ENCODE measurements at regions not wholly inside any gene's neighbourhood (a gene's known extent, or its start where the extent isn't known, plus 50 kb on each side); places are given as distances from the start of the nearest gene placed in this dataset.

- TF ChIP-seq, protein P1, sequence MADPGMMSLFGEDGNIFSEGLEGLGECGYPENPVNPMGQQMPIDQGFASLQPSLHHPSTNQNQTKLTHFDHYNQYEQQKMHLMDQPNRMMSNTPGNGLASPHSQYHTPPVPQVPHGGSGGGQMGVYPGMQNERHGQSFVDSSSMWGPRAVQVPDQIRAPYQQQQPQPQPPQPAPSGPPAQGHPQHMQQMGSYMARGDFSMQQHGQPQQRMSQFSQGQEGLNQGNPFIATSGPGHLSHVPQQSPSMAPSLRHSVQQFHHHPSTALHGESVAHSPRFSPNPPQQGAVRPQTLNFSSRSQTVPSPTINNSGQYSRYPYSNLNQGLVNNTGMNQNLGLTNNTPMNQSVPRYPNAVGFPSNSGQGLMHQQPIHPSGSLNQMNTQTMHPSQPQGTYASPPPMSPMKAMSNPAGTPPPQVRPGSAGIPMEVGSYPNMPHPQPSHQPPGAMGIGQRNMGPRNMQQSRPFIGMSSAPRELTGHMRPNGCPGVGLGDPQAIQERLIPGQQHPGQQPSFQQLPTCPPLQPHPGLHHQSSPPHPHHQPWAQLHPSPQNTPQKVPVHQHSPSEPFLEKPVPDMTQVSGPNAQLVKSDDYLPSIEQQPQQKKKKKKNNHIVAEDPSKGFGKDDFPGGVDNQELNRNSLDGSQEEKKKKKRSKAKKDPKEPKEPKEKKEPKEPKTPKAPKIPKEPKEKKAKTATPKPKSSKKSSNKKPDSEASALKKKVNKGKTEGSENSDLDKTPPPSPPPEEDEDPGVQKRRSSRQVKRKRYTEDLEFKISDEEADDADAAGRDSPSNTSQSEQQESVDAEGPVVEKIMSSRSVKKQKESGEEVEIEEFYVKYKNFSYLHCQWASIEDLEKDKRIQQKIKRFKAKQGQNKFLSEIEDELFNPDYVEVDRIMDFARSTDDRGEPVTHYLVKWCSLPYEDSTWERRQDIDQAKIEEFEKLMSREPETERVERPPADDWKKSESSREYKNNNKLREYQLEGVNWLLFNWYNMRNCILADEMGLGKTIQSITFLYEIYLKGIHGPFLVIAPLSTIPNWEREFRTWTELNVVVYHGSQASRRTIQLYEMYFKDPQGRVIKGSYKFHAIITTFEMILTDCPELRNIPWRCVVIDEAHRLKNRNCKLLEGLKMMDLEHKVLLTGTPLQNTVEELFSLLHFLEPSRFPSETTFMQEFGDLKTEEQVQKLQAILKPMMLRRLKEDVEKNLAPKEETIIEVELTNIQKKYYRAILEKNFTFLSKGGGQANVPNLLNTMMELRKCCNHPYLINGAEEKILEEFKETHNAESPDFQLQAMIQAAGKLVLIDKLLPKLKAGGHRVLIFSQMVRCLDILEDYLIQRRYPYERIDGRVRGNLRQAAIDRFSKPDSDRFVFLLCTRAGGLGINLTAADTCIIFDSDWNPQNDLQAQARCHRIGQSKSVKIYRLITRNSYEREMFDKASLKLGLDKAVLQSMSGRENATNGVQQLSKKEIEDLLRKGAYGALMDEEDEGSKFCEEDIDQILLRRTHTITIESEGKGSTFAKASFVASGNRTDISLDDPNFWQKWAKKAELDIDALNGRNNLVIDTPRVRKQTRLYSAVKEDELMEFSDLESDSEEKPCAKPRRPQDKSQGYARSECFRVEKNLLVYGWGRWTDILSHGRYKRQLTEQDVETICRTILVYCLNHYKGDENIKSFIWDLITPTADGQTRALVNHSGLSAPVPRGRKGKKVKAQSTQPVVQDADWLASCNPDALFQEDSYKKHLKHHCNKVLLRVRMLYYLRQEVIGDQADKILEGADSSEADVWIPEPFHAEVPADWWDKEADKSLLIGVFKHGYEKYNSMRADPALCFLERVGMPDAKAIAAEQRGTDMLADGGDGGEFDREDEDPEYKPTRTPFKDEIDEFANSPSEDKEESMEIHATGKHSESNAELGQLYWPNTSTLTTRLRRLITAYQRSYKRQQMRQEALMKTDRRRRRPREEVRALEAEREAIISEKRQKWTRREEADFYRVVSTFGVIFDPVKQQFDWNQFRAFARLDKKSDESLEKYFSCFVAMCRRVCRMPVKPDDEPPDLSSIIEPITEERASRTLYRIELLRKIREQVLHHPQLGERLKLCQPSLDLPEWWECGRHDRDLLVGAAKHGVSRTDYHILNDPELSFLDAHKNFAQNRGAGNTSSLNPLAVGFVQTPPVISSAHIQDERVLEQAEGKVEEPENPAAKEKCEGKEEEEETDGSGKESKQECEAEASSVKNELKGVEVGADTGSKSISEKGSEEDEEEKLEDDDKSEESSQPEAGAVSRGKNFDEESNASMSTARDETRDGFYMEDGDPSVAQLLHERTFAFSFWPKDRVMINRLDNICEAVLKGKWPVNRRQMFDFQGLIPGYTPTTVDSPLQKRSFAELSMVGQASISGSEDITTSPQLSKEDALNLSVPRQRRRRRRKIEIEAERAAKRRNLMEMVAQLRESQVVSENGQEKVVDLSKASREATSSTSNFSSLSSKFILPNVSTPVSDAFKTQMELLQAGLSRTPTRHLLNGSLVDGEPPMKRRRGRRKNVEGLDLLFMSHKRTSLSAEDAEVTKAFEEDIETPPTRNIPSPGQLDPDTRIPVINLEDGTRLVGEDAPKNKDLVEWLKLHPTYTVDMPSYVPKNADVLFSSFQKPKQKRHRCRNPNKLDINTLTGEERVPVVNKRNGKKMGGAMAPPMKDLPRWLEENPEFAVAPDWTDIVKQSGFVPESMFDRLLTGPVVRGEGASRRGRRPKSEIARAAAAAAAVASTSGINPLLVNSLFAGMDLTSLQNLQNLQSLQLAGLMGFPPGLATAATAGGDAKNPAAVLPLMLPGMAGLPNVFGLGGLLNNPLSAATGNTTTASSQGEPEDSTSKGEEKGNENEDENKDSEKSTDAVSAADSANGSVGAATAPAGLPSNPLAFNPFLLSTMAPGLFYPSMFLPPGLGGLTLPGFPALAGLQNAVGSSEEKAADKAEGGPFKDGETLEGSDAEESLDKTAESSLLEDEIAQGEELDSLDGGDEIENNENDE (IDR thresholded peaks at IDR 0.05; ENCODE audit: insufficient replicate concordance, low read length): no peak
- TF ChIP-seq EZH2 (IDR thresholded peaks at IDR 0.05; ENCODE audit: low read depth, low read length, severe bottlenecking) (no peak), GTF2F1 (IDR thresholded peaks at IDR 0.05; ENCODE audit: borderline replicate concordance, low read depth, low read length) (no peak), E2F6 (IDR thresholded peaks at IDR 0.05) (no peak)
Observed at GRCh38 chr2:18066066-18066465, 187.6 kb downstream of the KCNS3 start (continued).
